ENCODE measurements at regions not wholly inside any gene's neighbourhood (a gene's known extent, or its start where the extent isn't known, plus 50 kb on each side); places are given as distances from the start of the nearest gene placed in this dataset.

GRCh38 chr13:86881390-86881789 is 789.8 kb upstream of the SLITRK5 start:
- WGBS (ENCODE audit: missing lambda C conversion rate) = 17% methylated on average over 2 of the region's 2 CpGs
- TF ChIP-seq SREBF2 (IDR thresholded peaks at IDR 0.05) (no peak), SMC3 (IDR thresholded peaks at IDR 0.05) (no peak), HEYL (CRISPR knock-in tag; IDR thresholded peaks at IDR 0.05) (no peak), GATA3 (IDR thresholded peaks at IDR 0.05; ENCODE audit: borderline replicate concordance) (no peak), ZNF302 (CRISPR knock-in tag; IDR thresholded peaks at IDR 0.05) (no peak), JUNB (IDR thresholded peaks at IDR 0.05) (no peak), CHD2 (IDR thresholded peaks at IDR 0.05; ENCODE audit: low read length, partially characterized antibody) (no peak), NFE2L2 (conservative IDR thresholded peaks at IDR 0.05; ENCODE audit: low read length) (no peak), RNF2 (IDR thresholded peaks at IDR 0.05; ENCODE audit: borderline replicate concordance, low read depth) (no peak), HOXB5 (CRISPR knock-in tag; IDR thresholded peaks at IDR 0.05) (no peak), PHF8 (IDR thresholded peaks at IDR 0.05; ENCODE audit: borderline replicate concordance, low read depth) (no peak), KDM1A (IDR thresholded peaks at IDR 0.05; ENCODE audit: low read depth) (no peak), FOSL2 (IDR thresholded peaks at IDR 0.05) (no peak), FOSL2 (CRISPR knock-in tag; IDR thresholded peaks at IDR 0.05) (no peak)
- Histone ChIP-seq H3K27ac (no peak overlapping the region), H3K9me3 (no peaks in the 10 kb centered on the region), H3K4me3 (no peak overlapping the region), H3K4me2 (no peak overlapping the region), H3K4me1 (no peaks in the 10 kb centered on the region)
- no peak for FAIRE-seq
- ChIA-PET CTCF (no interaction called here), POLR2A (no interaction called here)
- no peak for ATAC-seq
- DNase-seq (ENCODE audit: low read depth in 1 of 2, low spot score in 1 of 2) = no peak

- ATAC-seq (no peak), FAIRE-seq (no peak), DNase-seq (ENCODE audit: low read depth in 1 of 2, low spot score in 1 of 2) (no peak)
- no peak for TF ChIP-seq NR3C1 (IDR thresholded peaks at IDR 0.05)
- no peak for TF ChIP-seq ESRRA (IDR thresholded peaks at IDR 0.05; ENCODE audit: borderline replicate concordance, low read length)
- no peak for TF ChIP-seq EP300 (IDR thresholded peaks at IDR 0.05)
- no peak for TF ChIP-seq ZSCAN20 (CRISPR knock-in tag; IDR thresholded peaks at IDR 0.05)
- TF ChIP-seq NFE2L2 (conservative IDR thresholded peaks at IDR 0.05; ENCODE audit: low read length) = no peak
- no peak for TF ChIP-seq FOSB (CRISPR knock-in tag; IDR thresholded peaks at IDR 0.05)
- no peak for TF ChIP-seq NPAS2 (CRISPR knock-in tag; IDR thresholded peaks at IDR 0.05; ENCODE audit: borderline replicate concordance)
- no peak for TF ChIP-seq HOXA7 (CRISPR knock-in tag; IDR thresholded peaks at IDR 0.05)
- TF ChIP-seq EHMT2 (IDR thresholded peaks at IDR 0.05; ENCODE audit: low read depth) = no peak
- TF ChIP-seq POLR2A (IDR thresholded peaks at IDR 0.05; ENCODE audit: low read length) = no peak
- no peak for TF ChIP-seq EHF (CRISPR knock-in tag; IDR thresholded peaks at IDR 0.05)
- no peak for TF ChIP-seq RCOR1 (IDR thresholded peaks at IDR 0.05; ENCODE audit: low read depth, low read length)
- TF ChIP-seq ZNF302 (CRISPR knock-in tag; IDR thresholded peaks at IDR 0.05) = no peak
- TF ChIP-seq BCL3 (IDR thresholded peaks at IDR 0.05) = no peak
- no peak for TF ChIP-seq CTCF (IDR thresholded peaks at IDR 0.05)
- no peak for TF ChIP-seq HOXB13 (CRISPR knock-in tag; IDR thresholded peaks at IDR 0.05; ENCODE audit: low read depth)
- ChIA-PET POLR2A (no interaction called here), CTCF (no interaction called here)
- Histone ChIP-seq H3K4me1 (no peaks in the 10 kb centered on the region), H3K4me2 (no peak overlapping the region), H3K4me3 (no peak overlapping the region), H3K27ac (no peak overlapping the region), H3K9me3 (no peaks in the 10 kb centered on the region)
- 55% methylated on average over 5 of the region's 5 CpGs for WGBS (ENCODE audit: missing lambda C conversion rate)
Measured at GRCh38 chr13:86882107-86882506, 789.1 kb upstream of the SLITRK5 start.
